GM21529 (cell line): ENCODE measurements at regions not wholly inside any gene's neighbourhood (a gene's known extent, or its start where the extent isn't known, plus 50 kb on each side); places are given as distances from the start of the nearest gene placed in this dataset.

Source experiments
- ATAC-seq: cut with Tn5 transposase; IDR thresholded peaks from one replicate; pipeline ENCODE4 v1.9.1; 2021; ENCODE audit not compliant: unreplicated experiment

DNA sequence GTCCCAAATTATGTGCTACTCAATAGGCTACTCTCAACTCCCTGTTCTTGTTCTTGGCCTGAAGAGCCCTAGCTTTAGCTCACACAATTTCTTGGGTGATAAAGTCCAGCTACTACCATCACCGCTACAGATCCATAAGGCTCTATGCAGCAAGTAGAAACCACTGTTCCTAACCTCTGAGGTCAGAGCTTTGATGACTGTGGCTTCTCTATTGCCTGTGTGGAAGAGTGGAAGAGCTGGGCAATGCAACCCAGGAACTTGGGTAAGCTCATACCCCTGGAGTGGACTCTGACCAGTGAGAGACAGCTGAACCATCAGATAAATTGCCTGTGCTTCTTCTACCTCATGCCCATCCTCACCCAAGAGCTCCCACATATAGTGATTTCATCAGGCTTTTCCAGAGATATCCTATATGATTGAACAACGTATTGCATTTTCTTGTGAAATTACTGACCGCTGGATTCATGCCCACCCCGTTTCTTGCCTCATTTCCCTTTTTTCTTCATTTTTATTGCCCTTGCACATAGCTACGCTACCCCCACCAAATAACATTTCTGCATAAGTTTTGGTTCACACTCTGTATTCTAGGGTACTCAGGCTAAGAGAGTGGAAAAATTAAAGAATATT lies 172.3 kb upstream of the MBNL1 start:
- no peak for ATAC-seq

DNA sequence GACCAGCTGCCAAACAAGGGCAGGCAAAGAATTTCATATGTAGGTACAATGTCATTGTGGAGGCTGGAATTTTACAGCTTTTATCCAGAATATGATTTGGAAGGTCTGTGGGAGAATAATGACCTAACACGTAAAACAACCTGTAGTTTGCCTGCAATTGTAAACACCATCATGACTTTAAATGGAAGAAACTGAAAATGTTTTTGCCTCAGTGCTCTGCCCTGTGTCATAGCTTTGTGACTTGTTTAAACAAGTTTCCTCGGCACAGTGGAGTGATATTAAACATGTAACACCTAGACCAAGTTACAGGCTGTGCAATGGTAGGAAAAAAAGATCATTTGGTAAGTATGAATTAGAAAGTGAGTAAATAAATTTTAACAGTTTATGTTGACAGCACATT lies 171.6 kb upstream of the MBNL1 start:
- ATAC-seq, result no peak

DNA sequence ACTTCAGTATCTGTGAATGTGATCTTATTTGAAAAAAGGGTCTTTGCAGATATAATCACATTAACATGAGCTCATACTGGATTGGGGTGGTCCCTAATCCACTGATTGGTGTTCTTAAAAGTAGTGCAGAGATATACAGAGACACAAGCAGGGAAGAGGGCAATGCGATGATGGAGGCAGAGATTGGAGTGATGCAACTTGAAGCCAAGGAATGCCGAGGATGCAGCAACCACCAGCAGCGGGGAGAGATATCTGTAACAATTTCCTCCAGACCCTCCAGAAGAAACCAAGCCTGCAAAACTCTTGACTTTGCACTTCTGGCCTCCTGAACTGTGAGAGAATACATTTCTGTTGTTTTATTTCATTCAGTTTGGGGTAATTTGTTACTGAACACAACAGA lies 171.0 kb upstream of the MBNL1 start:
- ATAC-seq, result no peak

DNA sequence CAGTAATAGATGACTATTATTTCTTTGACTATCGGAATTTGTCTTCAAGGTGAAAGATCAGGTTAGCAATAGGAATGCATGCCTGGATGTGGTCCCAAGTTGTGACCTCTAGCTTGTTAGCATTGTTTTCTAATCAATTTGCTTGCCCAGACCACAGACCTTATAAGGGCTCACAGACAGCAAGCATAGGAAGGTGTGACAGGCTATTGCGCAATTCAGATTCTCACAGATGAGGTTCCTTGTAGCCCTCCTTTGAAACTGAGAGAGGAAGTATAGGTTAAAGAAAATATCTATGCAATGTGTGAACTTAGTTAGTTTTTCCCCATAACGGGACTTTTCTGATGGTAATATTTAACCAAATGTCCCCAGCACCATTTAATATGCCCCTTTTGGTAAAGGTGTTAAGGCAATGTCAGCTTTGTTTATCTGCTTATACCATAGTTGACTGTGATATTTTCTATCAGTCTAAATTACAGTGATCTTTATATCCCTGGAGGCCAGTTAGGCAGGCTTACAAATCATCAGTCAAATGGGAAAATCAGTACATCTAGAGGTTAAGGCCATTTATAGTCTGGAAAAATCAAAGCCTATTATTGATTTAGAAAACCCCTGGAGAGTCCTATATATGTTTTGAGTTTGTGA lies 168.1 kb upstream of the MBNL1 start:
- peak; percentile 94 for ATAC-seq

- no peak for ATAC-seq
Measured at GRCh38 chr3:152102410-152102809, 166.3 kb upstream of the MBNL1 start.

DNA sequence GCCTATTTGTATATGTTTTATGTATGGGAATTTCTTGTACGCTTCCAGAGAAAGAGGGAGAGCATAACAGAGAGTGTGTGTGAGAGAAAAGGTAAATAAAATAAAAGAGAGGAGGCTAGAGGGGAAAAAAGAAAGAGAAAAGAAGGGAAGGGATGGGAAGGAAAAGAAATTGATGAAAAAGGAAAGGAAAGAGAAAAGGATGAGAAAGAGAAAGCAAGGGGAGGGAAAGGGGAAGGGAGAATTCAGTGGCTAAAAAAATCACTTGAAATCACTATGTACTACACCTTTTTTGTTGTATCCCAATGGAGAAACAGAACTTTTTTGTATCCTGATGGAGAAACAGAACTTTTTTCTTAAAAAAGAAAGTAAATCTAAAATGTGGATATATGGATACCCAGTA lies 165.5 kb upstream of the MBNL1 start:
- ATAC-seq, result no peak

DNA sequence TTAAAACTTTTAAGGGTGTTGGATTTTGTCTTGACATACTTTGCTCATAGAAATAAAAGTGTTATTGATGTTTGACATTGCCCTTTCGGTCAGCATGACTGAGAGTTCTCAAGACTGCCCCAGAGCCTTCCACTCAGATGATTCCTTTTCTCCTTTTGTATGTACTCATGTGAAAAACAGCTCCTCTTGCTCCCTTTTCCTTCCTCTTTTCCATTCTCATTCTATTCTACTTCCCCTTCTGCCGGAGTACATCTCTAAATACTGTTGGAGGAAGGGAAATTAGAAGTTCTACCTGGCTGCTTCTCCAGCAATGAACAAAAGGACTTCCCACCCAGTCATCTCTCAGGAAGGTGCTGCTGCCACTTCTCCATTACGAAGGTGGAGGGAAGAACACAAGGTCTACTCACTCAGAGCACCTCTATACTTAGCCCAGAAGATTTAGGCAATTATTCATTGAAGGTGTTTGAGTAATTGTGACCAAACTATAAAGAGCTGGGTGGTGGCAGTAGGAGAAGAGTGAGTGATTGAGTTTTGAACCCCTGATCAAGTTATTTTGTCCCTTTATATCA lies 163.8 kb upstream of the MBNL1 start:
- no peak for ATAC-seq

GRCh38 chr3:152105446-152105845 lies 163.3 kb upstream of the MBNL1 start:
- no peak for ATAC-seq

DNA sequence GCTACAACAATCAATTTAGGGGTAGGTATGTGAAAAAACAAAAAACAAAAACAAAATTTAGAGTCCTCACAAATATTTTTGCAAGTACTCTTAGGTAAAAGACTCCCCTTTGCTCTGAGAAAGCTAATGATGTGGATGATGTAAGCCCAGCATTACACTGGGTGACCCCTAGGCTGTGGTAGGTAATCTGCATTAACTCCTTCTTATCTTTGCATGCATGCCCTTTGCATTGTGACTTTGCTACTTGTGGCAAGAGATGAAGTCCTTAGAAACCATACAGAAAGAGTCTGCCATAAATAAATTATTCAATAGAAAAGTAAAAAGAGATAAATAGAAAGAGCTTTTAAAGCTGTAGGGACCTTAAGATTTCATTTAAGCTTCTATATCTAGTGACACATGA lies 159.7 kb upstream of the MBNL1 start:
- ATAC-seq, result no peak

DNA sequence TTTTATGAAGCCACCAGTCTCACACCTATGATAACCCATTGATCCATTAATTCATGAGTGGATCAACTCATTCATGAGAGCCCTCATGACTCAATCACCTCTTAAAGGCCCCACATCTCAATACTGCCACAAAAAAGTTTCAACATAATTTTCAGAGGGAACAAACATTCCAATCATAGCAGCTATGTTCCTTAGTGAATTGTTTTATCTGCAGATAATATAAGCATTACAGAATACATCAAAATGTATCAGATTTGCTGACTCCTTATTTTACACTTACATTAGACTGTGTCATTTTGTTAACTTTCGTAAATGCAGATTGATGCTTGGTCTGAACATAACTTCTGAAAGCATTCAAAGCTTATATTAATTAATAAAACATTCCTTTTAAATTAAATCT lies 155.3 kb upstream of the MBNL1 start:
- ATAC-seq, result no peak

GRCh38 chr3:152113992-152114651 lies 154.6 kb upstream of the MBNL1 start:
- no peak for ATAC-seq

GRCh38 chr3:152120601-152121269 lies 148.0 kb upstream of the MBNL1 start:
- ATAC-seq, result no peak

DNA sequence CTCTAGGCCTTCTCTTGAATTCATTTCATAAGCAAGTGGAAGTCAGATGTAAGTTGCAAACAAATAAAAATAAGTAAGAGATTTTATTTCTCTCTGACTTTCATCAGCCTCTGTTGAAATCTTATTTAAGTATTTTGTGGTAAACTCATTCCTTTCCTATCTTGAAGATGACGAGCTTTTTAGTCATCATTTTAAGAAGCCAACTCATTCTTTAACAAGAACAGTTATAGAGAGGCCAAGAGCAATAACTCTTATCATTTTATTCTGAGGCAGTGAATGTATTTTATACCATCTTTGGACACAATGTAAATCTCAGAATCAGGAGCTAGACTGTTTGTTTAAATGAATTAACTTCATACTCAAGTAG lies 147.5 kb upstream of the MBNL1 start:
- ATAC-seq, result no peak

- ATAC-seq, result no peak
Measured at GRCh38 chr3:152122851-152123250, 145.9 kb upstream of the MBNL1 start.

DNA sequence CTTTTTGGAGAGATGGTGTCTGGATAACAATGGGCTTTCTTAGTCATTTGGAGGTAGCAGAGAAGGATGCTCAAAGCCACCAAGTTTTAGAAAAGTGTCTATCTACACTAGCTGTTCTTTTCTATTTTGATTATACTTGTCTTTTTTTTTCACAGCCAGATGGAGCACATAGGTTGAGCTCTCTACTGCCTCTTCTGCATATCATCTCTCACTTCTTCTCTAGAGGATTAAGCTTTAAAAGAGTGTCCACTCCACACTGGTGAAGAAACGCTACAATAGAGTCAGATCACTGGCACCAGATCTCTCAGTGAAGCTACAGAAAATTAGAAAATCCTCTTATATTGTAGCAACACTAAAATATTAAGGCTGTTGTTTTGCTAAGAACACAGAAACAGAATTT lies 145.3 kb upstream of the MBNL1 start:
- no peak for ATAC-seq

DNA sequence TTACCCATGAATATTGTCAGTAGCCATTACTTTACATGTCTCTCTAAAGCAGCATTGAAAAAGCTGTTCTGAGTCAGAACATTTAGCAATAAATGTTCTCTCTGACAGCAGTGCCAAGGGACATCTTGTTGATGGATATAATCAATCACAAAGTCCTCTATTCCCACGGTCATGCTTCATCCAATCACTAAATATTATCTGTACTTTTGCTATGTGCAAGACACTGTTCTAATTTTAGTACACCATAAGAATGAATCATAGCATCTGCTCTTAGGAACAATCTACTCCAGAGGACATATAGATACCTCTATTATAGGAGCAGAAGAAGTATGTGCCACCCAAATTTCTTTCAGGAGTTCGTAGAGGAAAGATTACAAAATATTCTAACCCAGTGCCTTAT lies 142.5 kb upstream of the MBNL1 start:
- ATAC-seq, result no peak

DNA sequence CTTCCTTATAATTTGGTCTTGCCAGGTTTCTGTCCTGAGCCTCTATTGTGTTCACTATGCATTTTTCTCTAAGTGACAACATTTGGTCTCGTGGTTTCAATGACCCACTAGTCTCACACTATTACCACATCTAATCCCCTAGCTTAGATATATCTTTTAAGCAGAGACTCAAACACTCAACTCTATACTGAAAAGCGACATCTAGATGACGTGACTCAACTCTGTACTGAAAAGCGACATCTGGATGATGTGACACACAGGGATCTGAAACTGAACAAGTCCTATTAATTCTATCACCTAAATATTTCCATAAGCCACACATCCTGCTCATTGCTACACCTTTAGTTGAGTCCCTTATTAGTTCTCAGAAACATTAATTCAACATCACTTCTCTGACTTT lies 141.7 kb upstream of the MBNL1 start:
- ATAC-seq, result peak; percentile 99

- ATAC-seq, result no peak
Measured at GRCh38 chr3:152128356-152128755, 140.4 kb upstream of the MBNL1 start.

DNA sequence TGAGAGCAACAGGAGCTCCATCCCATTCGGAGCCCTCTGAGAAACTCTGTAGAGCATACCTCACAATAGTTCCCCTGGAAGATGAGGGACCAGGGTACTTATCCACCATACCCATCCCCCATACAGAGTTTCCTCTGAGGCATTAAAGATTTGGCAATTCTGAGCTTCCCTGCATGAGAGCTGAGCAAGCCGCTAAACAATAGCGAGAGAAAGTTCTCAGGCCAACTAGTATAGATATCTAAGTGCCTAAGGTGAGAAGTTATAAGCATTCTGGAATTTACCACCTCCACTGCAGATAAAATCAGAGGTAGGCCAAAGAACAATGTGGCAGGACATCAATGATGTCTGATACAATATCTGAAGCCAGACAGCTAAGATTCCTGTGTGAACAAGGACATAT lies 129.1 kb upstream of the MBNL1 start:
- ATAC-seq, result no peak

- no peak for ATAC-seq
Measured at GRCh38 chr3:152146461-152146860, 122.3 kb upstream of the MBNL1 start.

DNA sequence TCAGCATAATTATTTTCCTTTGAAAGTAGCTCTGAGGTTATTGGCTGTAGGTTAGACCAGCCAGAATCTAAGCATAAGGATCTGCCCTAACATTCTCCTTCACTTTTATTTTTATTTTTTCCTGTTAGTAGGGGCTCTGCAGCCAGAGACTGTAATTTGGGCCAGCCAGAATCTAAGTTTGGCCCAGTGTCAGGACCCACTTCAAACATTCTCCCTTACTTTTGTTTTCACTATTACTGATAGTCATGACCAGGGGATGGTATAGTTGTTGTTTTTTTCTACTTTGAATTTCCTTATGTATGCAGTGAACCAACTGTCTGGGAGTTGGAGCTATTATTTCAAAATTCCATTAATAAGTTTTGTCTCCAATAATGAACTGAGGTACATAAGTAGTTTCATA lies 121.0 kb upstream of the MBNL1 start:
- ATAC-seq, result no peak

DNA sequence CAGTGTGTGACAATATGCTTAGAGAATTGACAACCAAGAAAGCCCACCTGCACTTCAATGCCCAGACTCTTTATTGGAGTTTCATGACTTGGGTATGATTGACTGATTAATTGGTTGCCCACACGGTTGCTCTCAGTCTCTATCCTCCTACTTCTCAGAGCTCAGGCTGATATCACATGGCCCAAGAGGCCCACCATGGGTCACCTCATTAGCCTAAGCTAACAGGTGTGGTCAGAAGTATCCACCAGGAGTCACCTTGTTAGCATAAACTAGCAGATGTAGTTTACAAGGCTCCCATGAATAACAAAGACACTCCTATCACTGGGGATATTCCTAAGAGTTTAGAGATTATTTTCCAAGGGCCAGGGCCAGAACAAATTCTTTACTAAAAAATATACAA lies 120.2 kb upstream of the MBNL1 start:
- ATAC-seq, result no peak
